Activated CD8-positive, alpha-beta T cell treated with anti-CD3 and anti-CD28 coated beads for 36 hours (primary cell): ENCODE measurements at regions not wholly inside any gene's neighbourhood (a gene's known extent, or its start where the extent isn't known, plus 50 kb on each side); places are given as distances from the start of the nearest gene placed in this dataset.
"Not testable (repeated sequence)": the region's sequence is repeated elsewhere in the genome, so short reads cannot be mapped to it uniquely, and the experiment has no call there.

Source experiments
- ATAC-seq: fragments of 200-7000 bp; cut with Tn5 transposase; one replicate; pipeline ENCODE4 v1.10.0; 2021; ENCODE audit warnings: mild to moderate bottlenecking, moderate library complexity
- CTCF ChIA-PET: fragments of 350-600 bp; sonication (Branson Sonifier 250); formaldehyde crosslinking; loops from one replicate; lab custom pipeline; 2021; ENCODE audit warnings: antibody characterized with exemption; lab: Charles Lee
- POLR2A ChIA-PET: fragments of 350-600 bp; sonication (Branson Sonifier 250); formaldehyde crosslinking; loops from one replicate; lab custom pipeline; 2021; ENCODE audit warnings: antibody characterized with exemption; lab: Charles Lee
- DNase-seq: peaks from one replicate; pipeline ENCODE4 v3.0.0-alpha.2; 2020
- H3K27ac Mint-ChIP-seq: one replicate; pipeline ENCODE4 v1.8.0; 2021; ENCODE audit warnings: mild to moderate bottlenecking, mixed read lengths
- H3K27me3 Mint-ChIP-seq: one replicate; pipeline ENCODE4 v1.8.0; 2021; ENCODE audit warnings: mixed read lengths
- H3K36me3 Mint-ChIP-seq: one replicate; pipeline ENCODE4 v1.8.0; 2021; ENCODE audit warnings: low read depth, mixed read lengths
- H3K4me1 Mint-ChIP-seq: one replicate; pipeline ENCODE4 v1.8.0; 2021; ENCODE audit warnings: low read depth, mixed read lengths
- H3K4me3 Mint-ChIP-seq: one replicate; pipeline ENCODE4 v1.8.0; 2021; ENCODE audit warnings: mild to moderate bottlenecking, moderate library complexity, mixed read lengths
- H3K9me3 Mint-ChIP-seq: one replicate; pipeline ENCODE4 v1.8.0; 2021; ENCODE audit warnings: mixed read lengths
- intact Hi-C: fragments of 100-400 bp; cut with micrococcal nuclease; formaldehyde crosslinking; loops from one replicate; pipeline ENCODE4 v1.10.0; 2022
- TF ChIP-seq, protein P1 (sequence below): fragments of 200-600 bp; IDR thresholded peaks from one replicate; pipeline ENCODE4 v1.8.0; 2022; ENCODE audit warnings: antibody characterized with exemption, mild to moderate bottlenecking

GRCh38 chr1:163472651-163473248 lies 151.0 kb downstream of the NUF2 start:
- intact Hi-C loops, result no loop called here
- TF ChIP-seq, protein P1, sequence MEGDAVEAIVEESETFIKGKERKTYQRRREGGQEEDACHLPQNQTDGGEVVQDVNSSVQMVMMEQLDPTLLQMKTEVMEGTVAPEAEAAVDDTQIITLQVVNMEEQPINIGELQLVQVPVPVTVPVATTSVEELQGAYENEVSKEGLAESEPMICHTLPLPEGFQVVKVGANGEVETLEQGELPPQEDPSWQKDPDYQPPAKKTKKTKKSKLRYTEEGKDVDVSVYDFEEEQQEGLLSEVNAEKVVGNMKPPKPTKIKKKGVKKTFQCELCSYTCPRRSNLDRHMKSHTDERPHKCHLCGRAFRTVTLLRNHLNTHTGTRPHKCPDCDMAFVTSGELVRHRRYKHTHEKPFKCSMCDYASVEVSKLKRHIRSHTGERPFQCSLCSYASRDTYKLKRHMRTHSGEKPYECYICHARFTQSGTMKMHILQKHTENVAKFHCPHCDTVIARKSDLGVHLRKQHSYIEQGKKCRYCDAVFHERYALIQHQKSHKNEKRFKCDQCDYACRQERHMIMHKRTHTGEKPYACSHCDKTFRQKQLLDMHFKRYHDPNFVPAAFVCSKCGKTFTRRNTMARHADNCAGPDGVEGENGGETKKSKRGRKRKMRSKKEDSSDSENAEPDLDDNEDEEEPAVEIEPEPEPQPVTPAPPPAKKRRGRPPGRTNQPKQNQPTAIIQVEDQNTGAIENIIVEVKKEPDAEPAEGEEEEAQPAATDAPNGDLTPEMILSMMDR, result no peak
- Mint-ChIP-seq H3K4me1 (no peaks in the 10 kb centered on the region), H3K9me3 (peaks cover 4% of the 10 kb centered on the region), H3K27ac (no peak overlapping the region), H3K36me3 (no peaks in the 10 kb centered on the region), H3K4me3 (no peak overlapping the region), H3K27me3 (no peaks in the 10 kb centered on the region)
- ChIA-PET CTCF (no interaction called here), POLR2A (no interaction called here)
- ATAC-seq (no peak), DNase-seq (no peak)

GRCh38 chr1:163477276-163477830 lies 155.6 kb downstream of the NUF2 start:
- ChIA-PET POLR2A (no interaction called here), CTCF (no interaction called here)
- Mint-ChIP-seq H3K9me3 (peaks cover 17% of the 10 kb centered on the region), H3K4me3 (no peak overlapping the region), H3K27me3 (no peaks in the 10 kb centered on the region), H3K36me3 (peaks cover 1% of the 10 kb centered on the region), H3K4me1 (no peaks in the 10 kb centered on the region), H3K27ac (no peak overlapping the region)
- TF ChIP-seq, protein P1, result no peak
- intact Hi-C loops, result no loop called here
- no peak for DNase-seq
- no peak for ATAC-seq

DNA sequence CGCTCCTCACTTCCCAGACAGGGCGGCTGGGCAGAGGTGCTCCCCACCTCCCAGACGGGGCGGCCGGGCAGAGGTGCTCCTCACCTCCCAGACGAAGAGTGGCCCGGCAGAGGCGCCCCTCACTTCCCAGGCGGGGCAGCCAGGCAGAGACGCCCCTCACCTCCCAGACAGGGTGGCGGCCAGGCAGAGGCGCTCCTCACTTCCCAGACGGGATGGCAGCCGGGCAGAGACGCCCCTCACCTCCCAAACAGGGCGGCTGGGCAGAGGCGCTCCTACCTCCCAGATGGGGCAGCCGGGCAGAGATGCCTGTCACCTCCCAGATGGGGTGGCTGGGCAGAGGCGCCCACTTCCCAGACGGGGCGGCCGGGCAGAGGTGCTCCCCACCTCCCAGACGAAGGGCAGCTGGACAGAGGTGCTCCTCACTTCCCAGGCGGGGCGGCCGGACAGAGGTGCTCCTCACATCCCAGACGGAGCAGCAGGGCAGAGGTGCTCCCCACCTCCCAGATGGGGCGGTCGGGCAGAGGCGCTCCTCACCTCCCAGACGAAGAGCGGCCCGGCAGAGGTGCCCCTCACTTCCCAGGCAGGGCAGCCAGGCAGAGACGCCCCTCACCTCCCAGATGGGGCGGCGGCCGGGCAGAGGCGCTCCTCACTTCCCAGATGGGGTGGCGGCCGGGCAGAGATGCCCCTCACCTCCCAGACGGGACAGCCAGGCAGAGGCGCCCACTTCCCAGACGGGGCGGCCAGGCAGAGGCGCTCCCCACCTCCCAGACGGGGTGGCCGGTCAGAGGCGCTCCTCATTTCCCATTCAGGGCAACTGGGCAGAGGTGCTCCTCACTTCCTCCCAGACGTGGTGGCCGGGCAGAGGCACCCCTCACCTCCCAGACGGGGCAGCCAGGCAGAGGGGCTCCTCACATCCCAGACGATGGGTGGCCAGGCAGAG lies 176.9 kb downstream of the NUF2 start:
- H3K27ac Mint-ChIP-seq, H3K4me1 Mint-ChIP-seq, DNase-seq, H3K27me3 Mint-ChIP-seq, H3K9me3 Mint-ChIP-seq, H3K4me3 Mint-ChIP-seq, H3K36me3 Mint-ChIP-seq, POLR2A ChIA-PET, ATAC-seq, intact Hi-C loops, CTCF ChIA-PET: not testable (repeated sequence)

DNA sequence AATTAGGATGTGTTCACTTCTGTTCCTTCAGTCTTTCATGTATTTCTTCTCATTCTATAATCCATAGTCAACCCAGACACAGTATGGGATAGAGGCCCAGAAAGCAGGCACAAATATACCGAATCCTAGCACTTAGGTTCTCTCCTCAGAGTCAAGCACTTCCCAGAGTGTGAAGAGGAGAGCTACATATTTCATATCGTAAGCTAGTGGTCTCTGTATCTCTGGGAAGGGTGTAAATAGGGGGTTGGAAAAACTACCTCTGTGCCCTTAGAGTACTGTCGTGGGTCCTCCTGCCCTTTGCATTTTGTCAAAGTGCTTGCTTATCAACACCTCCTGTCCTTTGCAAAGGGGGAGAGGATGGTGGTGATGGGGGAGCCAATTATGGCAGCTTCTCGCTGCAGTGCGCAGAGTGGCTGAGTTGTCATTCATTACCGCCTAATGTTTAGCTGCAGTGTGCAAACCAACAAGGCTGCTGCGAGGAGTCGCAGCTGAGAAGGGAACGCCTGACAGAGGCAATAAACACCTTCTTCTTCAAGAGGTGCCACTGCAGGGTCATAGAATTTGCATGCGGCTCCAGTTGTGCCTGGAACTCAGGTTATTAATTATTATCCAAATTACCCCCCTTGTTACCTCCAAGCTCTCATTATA lies 182.7 kb downstream of the NUF2 start:
- ChIA-PET CTCF (no interaction called here), POLR2A (no interaction called here)
- intact Hi-C loops, result no loop called here
- Mint-ChIP-seq H3K9me3 (no peaks in the 10 kb centered on the region), H3K4me1 (no peaks in the 10 kb centered on the region), H3K27me3 (no peaks in the 10 kb centered on the region), H3K27ac (no peak overlapping the region), H3K4me3 (no peak overlapping the region), H3K36me3 (no peaks in the 10 kb centered on the region)
- TF ChIP-seq, protein P1, result no peak
- no peak for ATAC-seq
- no peak for DNase-seq

GRCh38 chr1:163509114-163509513 lies 187.4 kb downstream of the NUF2 start:
- DNase-seq (no peak), ATAC-seq (no peak)
- no peaks in the 10 kb centered on the region for H3K4me1 Mint-ChIP-seq
- TF ChIP-seq, protein P1, result no peak
- no peaks in the 10 kb centered on the region for H3K27me3 Mint-ChIP-seq
- H3K27ac Mint-ChIP-seq, result no peak overlapping the region
- intact Hi-C loops, result no loop called here
- H3K4me3 Mint-ChIP-seq, result no peak overlapping the region
- ChIA-PET CTCF (no interaction called here), POLR2A (no interaction called here)
- H3K36me3 Mint-ChIP-seq, result no peaks in the 10 kb centered on the region
- H3K9me3 Mint-ChIP-seq, result peaks cover 3% of the 10 kb centered on the region
